Gastrocnemius medialis (tissue), 4 donors: ENCODE measurements at regions not wholly inside any gene's neighbourhood (a gene's known extent, or its start where the extent isn't known, plus 50 kb on each side); places are given as distances from the start of the nearest gene placed in this dataset.

ENCODE experiments used
- CTCF ChIP-seq, 5 experiments: fragments of 450-650 bp in 3 of 5; fragments of 200-600 bp in 2 of 5; sonication (generic) in 2 of 5; IDR thresholded peaks in 4 of 5; conservative IDR thresholded peaks in 1 of 5; 1 replicate in 4 of 5; 2 replicates in 1 of 5; pipeline ENCODE4 v1.5.1; 2016 to 2019; ENCODE audit warnings: antibody characterized with exemption in 5 of 5, mild to moderate bottlenecking in 3 of 5, moderate library complexity in 3 of 5
- POLR2A ChIP-seq, 2 donors: fragments of 450-650 bp; IDR thresholded peaks; one replicate each; pipeline ENCODE4 v1.6.1; 2017; ENCODE audit warnings: antibody characterized with exemption in 2 of 2, mild to moderate bottlenecking in 2 of 2, moderate library complexity in 2 of 2

- TF ChIP-seq POLR2A (IDR thresholded peaks at IDR 0.05) (no peak), CTCF (IDR thresholded peaks at IDR 0.05 in 4 of 5, conservative IDR thresholded peaks at IDR 0.05 in 1 of 5) (no peak)
Observed at GRCh38 chr3:5791558-5791957, 604.1 kb downstream of the EDEM1 start.
